GM19328 (cell line): ENCODE measurements at regions not wholly inside any gene's neighbourhood (a gene's known extent, or its start where the extent isn't known, plus 50 kb on each side); places are given as distances from the start of the nearest gene placed in this dataset.
"Not testable (repeated sequence)": the region's sequence is repeated elsewhere in the genome, so short reads cannot be mapped to it uniquely, and the experiment has no call there.

Source experiments
- ATAC-seq: cut with Tn5 transposase; IDR thresholded peaks from one replicate; pipeline ENCODE4 v1.9.1; 2021; ENCODE audit warnings: mild to moderate bottlenecking, moderate library complexity; ENCODE audit not compliant: unreplicated experiment

GRCh38 chr16:55059146-55059545 is 128.5 kb downstream of the IRX5 start:
- no peak for ATAC-seq

GRCh38 chr16:55061126-55061525 is 130.5 kb downstream of the IRX5 start:
- no peak for ATAC-seq

- no peak for ATAC-seq
These were observed 131.8 kb downstream of the IRX5 start for GRCh38 chr16:55062442-55062841.

- no peak for ATAC-seq
These were observed 142.3 kb downstream of the IRX5 start for GRCh38 chr16:55072976-55073375.

GRCh38 chr16:55073830-55074229 is 143.2 kb downstream of the IRX5 start:
- no peak for ATAC-seq

GRCh38 chr16:55075208-55075607 is 144.5 kb downstream of the IRX5 start:
- not testable (repeated sequence) for ATAC-seq

- ATAC-seq: no peak
These were observed 145.4 kb downstream of the IRX5 start for GRCh38 chr16:55076053-55076452.

GRCh38 chr16:55077266-55077665 is 146.6 kb downstream of the IRX5 start:
- no peak for ATAC-seq

GRCh38 chr16:55078153-55078552 is 147.5 kb downstream of the IRX5 start:
- ATAC-seq: no peak

- no peak for ATAC-seq
These were observed 148.2 kb downstream of the IRX5 start for GRCh38 chr16:55078699-55079410.

GRCh38 chr16:55081622-55082590 is 151.2 kb downstream of the IRX5 start:
- ATAC-seq: no peak

- no peak for ATAC-seq
These were observed 151.9 kb downstream of the IRX5 start for GRCh38 chr16:55082591-55082976.

GRCh38 chr16:55083052-55083451 is 152.4 kb downstream of the IRX5 start:
- ATAC-seq: no peak

GRCh38 chr16:55088098-55088497 is 157.4 kb downstream of the IRX5 start:
- no peak for ATAC-seq

- ATAC-seq: no peak
These were observed 158.9 kb downstream of the IRX5 start for GRCh38 chr16:55089600-55089999.

- ATAC-seq: no peak
These were observed 160.7 kb downstream of the IRX5 start for GRCh38 chr16:55091213-55091870.

GRCh38 chr16:55091871-55092230 is 161.2 kb downstream of the IRX5 start:
- no peak for ATAC-seq

GRCh38 chr16:55100100-55100499 is 169.4 kb downstream of the IRX5 start:
- ATAC-seq: no peak

GRCh38 chr16:55101026-55101425 is 170.4 kb downstream of the IRX5 start:
- ATAC-seq: no peak

- no peak for ATAC-seq
These were observed 171.4 kb downstream of the IRX5 start for GRCh38 chr16:55102077-55102476.

- ATAC-seq: no peak
These were observed 171.9 kb downstream of the IRX5 start for GRCh38 chr16:55102531-55102930.

- no peak for ATAC-seq
These were observed 177.2 kb downstream of the IRX5 start for GRCh38 chr16:55107851-55108250.
